ENCODE measurements at regions not wholly inside any gene's neighbourhood (a gene's known extent, or its start where the extent isn't known, plus 50 kb on each side); places are given as distances from the start of the nearest gene placed in this dataset.

GRCh38 chr9:7387840-7388239 lies 411.7 kb downstream of the DMAC1 start:
- no peak for DNase-seq

GRCh38 chr9:7382304-7382703 lies 417.3 kb downstream of the DMAC1 start:
- no peak for DNase-seq

- no peak for DNase-seq
These were observed 422.1 kb downstream of the DMAC1 start for GRCh38 chr9:7377489-7377888.

GRCh38 chr9:7376833-7377232 lies 422.7 kb downstream of the DMAC1 start:
- DNase-seq: no peak

DNA sequence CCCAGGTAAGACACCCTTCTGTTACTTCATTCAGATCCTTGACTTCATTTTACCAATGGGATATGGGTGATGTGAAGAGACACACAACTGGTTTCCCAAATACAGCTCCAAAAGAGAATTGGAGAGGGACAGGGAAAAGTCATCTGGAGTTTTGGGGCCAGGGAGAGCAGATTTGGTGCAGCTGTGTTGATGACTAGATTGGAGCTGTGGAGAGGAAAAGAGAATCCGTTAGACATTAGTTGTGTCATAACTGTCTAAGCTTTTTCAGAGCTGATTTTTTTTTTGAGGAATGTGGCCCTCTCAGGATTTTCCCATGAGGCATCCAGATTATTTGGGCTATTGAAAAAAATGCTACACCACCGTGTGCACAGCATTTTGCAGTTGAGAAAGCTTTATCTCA lies 423.4 kb downstream of the DMAC1 start:
- DNase-seq: no peak

- DNase-seq: no peak
These were observed 424.5 kb downstream of the DMAC1 start for GRCh38 chr9:7375013-7375511.

GRCh38 chr9:7370988-7371387 lies 428.6 kb downstream of the DMAC1 start:
- DNase-seq: no peak

- no peak for DNase-seq
These were observed 429.2 kb downstream of the DMAC1 start for GRCh38 chr9:7370381-7370780.

DNA sequence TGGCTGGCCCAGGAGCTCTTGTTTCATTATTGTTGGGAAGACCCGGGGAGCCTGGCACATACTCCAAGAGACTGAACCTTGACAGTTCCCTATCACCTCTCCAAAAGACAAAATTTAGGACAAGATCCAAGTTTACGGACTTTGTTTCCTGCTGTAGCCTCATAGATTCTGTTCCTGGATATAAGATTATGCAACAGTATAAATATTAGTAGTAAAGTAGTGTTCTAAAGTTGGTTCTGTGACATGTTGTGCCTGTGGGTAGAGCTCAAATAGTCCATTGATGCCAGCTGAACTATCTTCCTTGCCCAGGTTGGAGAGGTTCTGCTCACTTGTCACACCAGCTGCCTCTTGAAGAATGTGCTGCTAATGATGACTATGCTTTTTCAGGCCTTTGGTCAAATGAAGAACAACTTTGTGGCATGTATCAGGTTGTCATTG lies 430.2 kb downstream of the DMAC1 start:
- DNase-seq: no peak

DNA sequence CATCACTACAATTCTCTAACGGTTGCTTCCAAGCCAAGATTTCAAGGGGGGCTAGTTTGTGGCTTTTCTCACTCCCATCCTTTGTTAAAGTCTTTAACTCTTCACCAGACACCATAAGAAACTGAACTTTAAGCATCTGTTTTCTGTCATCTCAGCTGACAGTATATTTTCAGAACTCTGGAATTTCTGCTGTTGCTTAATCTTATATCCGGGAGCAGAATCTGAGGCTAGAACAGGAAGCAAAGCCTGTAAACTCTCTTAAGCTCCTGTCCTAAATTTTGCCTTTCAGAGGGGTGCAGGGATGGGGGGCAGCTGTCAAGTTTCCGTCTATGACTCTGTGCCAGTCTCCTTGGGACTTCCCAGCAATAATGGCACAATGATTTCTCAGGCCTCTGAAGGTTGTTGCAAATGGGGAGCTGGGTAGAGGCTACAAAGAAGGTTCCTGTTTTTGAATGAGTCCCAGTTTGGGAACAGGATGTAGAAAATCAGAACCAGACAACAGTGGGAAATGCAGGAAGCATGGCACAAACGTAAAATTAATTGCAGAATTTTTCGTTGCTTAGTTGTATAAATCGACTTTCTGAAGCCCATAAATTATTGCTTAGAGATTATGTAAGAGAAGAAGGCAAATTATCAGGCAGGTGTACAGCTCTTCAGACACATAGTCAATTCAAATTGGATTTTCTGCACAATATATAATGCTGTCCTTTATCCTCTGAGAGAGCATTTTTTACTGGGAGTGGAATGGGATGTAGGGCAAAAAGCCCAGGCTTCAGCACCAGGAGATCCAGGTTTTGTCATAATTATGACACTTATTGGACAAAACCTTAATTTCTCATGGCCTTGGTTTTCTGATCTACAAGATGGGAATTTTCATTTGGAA lies 430.9 kb downstream of the DMAC1 start:
- DNase-seq: peak in 1 of 2 donors; percentile 27

- no peak for DNase-seq
These were observed 431.9 kb downstream of the DMAC1 start for GRCh38 chr9:7367726-7368125.

GRCh38 chr9:7366121-7366520 lies 433.5 kb downstream of the DMAC1 start:
- no peak for DNase-seq

- DNase-seq: no peak
These were observed 435.7 kb downstream of the DMAC1 start for GRCh38 chr9:7363777-7364477.

DNA sequence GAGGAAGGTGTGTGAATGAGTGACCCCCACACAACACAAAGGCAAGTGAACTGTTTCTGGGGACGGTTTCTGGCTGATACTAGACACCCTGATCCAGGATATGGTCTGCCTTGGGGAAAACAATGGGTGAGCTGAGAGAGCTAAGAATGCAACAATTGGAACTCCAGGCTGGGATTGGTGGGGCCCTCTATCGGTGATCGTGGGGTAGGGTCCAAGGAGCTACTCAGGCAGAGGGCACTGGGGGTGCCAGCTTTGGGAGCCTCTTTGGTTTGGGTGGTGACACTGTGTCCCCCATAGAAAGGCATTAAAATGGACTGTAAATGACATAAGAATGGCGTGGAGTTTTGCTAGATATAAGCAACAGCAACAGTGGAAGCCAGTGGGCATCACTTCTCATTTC lies 439.1 kb downstream of the DMAC1 start:
- DNase-seq: no peak

DNA sequence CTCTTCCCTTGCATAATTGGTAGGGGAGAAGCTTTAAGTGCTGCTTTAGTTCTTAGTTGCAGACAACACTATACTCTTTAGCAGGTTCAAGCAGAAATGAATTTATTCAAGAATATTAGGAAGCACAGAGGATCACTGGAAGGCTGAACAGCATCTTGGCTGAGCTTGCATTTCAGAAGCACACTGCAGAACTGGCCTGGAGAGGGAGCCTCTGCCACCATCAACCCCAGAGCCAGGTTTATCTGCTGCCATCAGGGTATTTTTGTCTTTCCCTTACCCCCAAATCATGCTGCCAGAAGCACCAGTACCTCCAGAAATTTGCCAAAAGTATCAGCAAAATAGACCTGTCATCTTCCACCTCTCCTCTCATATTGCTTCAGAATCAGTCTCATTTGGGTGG lies 440.7 kb downstream of the DMAC1 start:
- no peak for DNase-seq

- no peak for DNase-seq
These were observed 444.9 kb downstream of the DMAC1 start for GRCh38 chr9:7354704-7355103.

- no peak for DNase-seq
These were observed 450.9 kb downstream of the DMAC1 start for GRCh38 chr9:7348692-7349091.

DNA sequence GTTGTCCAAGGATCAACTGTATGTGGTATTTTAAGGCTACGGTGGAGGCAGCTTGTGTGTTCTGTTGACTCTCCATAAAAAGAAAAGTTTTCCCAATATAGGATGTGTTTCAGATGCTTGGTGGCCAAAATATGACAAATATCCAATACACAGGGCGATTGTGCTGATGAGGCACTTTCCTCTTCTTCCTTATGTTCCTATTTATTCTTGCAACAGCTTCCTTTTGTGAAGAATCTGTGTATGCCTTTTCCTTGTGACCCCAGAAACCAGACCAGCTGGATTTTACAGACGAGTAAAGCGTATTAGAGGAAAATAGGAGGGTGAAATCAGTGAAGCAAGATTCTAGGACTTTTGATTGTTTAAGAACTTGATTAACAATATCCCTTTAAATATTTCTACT lies 452.0 kb downstream of the DMAC1 start:
- no peak for DNase-seq

- DNase-seq: no peak
These were observed 453.4 kb downstream of the DMAC1 start for GRCh38 chr9:7346144-7346543.

DNA sequence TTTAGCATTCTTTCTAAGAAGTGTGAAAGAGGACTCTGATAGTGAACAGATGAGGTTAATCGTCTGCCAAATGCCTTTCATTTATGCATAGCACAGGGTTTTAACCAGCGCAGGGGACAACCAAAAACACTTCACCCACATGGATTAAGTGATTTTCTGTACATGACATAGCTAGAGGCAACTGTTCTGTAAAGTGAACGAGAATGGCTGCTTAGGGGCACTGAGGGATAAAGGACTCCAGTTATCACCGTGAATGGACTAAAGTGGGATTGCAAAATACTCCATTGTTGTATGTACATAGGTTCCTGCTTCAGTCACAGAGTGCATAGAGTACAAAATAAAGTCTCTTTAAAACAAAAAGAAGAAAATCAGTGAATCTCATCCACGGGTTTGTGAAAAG lies 456.8 kb downstream of the DMAC1 start:
- DNase-seq: no peak

DNA sequence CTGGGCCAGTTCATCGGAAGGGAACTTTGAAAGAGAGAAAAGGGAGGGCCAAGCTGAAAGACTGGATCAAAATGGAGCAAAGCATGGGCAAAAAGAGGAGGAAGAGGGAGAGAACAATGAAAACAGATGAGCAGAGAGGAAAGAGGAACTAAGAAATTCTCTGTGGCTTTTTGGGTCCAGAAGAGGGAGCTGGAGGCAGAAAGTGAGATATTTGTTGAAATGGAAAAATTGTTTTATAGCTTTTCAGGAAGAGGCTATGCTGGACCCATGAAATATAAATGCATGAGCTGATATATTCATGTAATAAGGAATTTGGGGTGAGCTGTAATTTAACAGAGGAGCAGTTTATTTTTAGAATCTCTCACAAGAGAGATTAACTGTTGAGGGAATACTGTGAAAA lies 457.3 kb downstream of the DMAC1 start:
- DNase-seq: peak in 1 of 2 donors; percentile 31

- DNase-seq: no peak
These were observed 458.0 kb downstream of the DMAC1 start for GRCh38 chr9:7341571-7341970.

- no peak for DNase-seq
These were observed 459.1 kb downstream of the DMAC1 start for GRCh38 chr9:7340451-7340850.

Data from bone marrow (tissue), 2 donors.